ENCODE measurements at regions not wholly inside any gene's neighbourhood (a gene's known extent, or its start where the extent isn't known, plus 50 kb on each side); places are given as distances from the start of the nearest gene placed in this dataset.

GRCh38 chr14:26026384-26026783, 571.4 kb downstream of the NOVA1 start:
- CTCF ChIA-PET, result no interaction called here
- 5% methylated on average over 3 of the region's 3 CpGs for WGBS (ENCODE audit: low lambda C conversion rate)
- Histone ChIP-seq H2AFZ (ENCODE audit: low read depth) (no peak overlapping the region), H3K4me3 (ENCODE audit: low read depth in 2 of 2, low read length in 1 of 2) (no peak overlapping the region), H3K79me2 (ENCODE audit: insufficient read depth) (no peaks in the 10 kb centered on the region), H3K27ac (ENCODE audit: low read depth in 2 of 2, low read length in 1 of 2) (no peak overlapping the region), H4K20me1 (ENCODE audit: insufficient read depth) (no peaks in the 10 kb centered on the region), H3K9me3 (no peaks in the 10 kb centered on the region), H3K9ac (no peak overlapping the region), H3K27me3 (ENCODE audit: insufficient read depth) (no peaks in the 10 kb centered on the region), H3K36me3 (replicated peaks in 1 of 2; ENCODE audit: control insufficient read depth in 1 of 2, insufficient read depth in 2 of 2, low read length in 1 of 2) (no peaks in the 10 kb centered on the region), H3K4me2 (no peak overlapping the region), H3K9me2 (no peaks in the 10 kb centered on the region), H3F3A (replicated peaks; ENCODE audit: insufficient read depth) (no peaks in the 10 kb centered on the region), H3K4me1 (ENCODE audit: control insufficient read depth in 1 of 2, insufficient read depth in 2 of 2, low read depth in 1 of 2, low read length in 1 of 2) (no peaks in the 10 kb centered on the region)
- POLR2A ChIA-PET, result no interaction called here
- no peak for DNase-seq
- no peak for TF ChIP-seq SIN3A (IDR thresholded peaks at IDR 0.05; ENCODE audit: borderline replicate concordance, low read depth, low read length)

- no peaks in the 10 kb centered on the region for H4K20me1 ChIP-seq (ENCODE audit: insufficient read depth)
- H3K4me1 ChIP-seq (ENCODE audit: control insufficient read depth in 1 of 2, insufficient read depth in 2 of 2, low read depth in 1 of 2, low read length in 1 of 2), result no peaks in the 10 kb centered on the region
- H3K36me3 ChIP-seq (replicated peaks in 1 of 2; ENCODE audit: control insufficient read depth in 1 of 2, insufficient read depth in 2 of 2, low read length in 1 of 2), result no peaks in the 10 kb centered on the region
- TF ChIP-seq TEAD4 (IDR thresholded peaks at IDR 0.05; ENCODE audit: borderline replicate concordance, insufficient read depth), result no peak
- no peak for TF ChIP-seq MEF2A (IDR thresholded peaks at IDR 0.05; ENCODE audit: borderline replicate concordance, low read depth)
- TF ChIP-seq USF1 (IDR thresholded peaks at IDR 0.05; ENCODE audit: borderline replicate concordance, low read depth), result no peak
- no peak for TF ChIP-seq JUND (IDR thresholded peaks at IDR 0.05)
- TF ChIP-seq EZH2phosphoT487 (IDR thresholded peaks at IDR 0.05; ENCODE audit: borderline replicate concordance, low read depth), result no peak
- TF ChIP-seq RXRA (IDR thresholded peaks at IDR 0.05; ENCODE audit: borderline replicate concordance, low read depth), result no peak
- TF ChIP-seq SMC3 (IDR thresholded peaks at IDR 0.05; ENCODE audit: low read depth, low read length), result no peak
- no peak for TF ChIP-seq RCOR1 (IDR thresholded peaks at IDR 0.05; ENCODE audit: low read length)
- no peak for TF ChIP-seq YY1 (IDR thresholded peaks at IDR 0.05; ENCODE audit: low read depth)
- 4% methylated on average over 4 of the region's 4 CpGs for WGBS (ENCODE audit: low lambda C conversion rate)
- no peak overlapping the region for H2AFZ ChIP-seq (ENCODE audit: low read depth)
- no peak overlapping the region for H3K4me2 ChIP-seq
- H3K79me2 ChIP-seq (ENCODE audit: insufficient read depth), result no peaks in the 10 kb centered on the region
- POLR2A ChIA-PET, result no interaction called here
- H3K27ac ChIP-seq (ENCODE audit: low read depth in 2 of 2, low read length in 1 of 2), result no peak overlapping the region
- no peaks in the 10 kb centered on the region for H3K9me3 ChIP-seq
- no peak overlapping the region for H3K4me3 ChIP-seq (ENCODE audit: low read depth in 2 of 2, low read length in 1 of 2)
- CTCF ChIA-PET, result no interaction called here
- H3K27me3 ChIP-seq (ENCODE audit: insufficient read depth), result no peaks in the 10 kb centered on the region
- no peaks in the 10 kb centered on the region for H3K9me2 ChIP-seq
- H3F3A ChIP-seq (replicated peaks; ENCODE audit: insufficient read depth), result no peaks in the 10 kb centered on the region
- no peak for DNase-seq
- no peak overlapping the region for H3K9ac ChIP-seq
Measured at GRCh38 chr14:26023967-26024366, 573.9 kb downstream of the NOVA1 start.

- no peak overlapping the region for H3K9ac ChIP-seq
- H3K9me3 ChIP-seq, result no peaks in the 10 kb centered on the region
- DNase-seq, result no peak
- no peaks in the 10 kb centered on the region for H4K20me1 ChIP-seq (ENCODE audit: insufficient read depth)
- H3K27me3 ChIP-seq (ENCODE audit: insufficient read depth), result no peaks in the 10 kb centered on the region
- H3K4me3 ChIP-seq (ENCODE audit: low read depth in 2 of 2, low read length in 1 of 2), result no peak overlapping the region
- H3K4me2 ChIP-seq, result no peak overlapping the region
- no peaks in the 10 kb centered on the region for H3K4me1 ChIP-seq (ENCODE audit: control insufficient read depth in 1 of 2, insufficient read depth in 2 of 2, low read depth in 1 of 2, low read length in 1 of 2)
- ChIA-PET POLR2A (no interaction called here), CTCF (no interaction called here)
- H3K79me2 ChIP-seq (ENCODE audit: insufficient read depth), result no peaks in the 10 kb centered on the region
- no peaks in the 10 kb centered on the region for H3F3A ChIP-seq (replicated peaks; ENCODE audit: insufficient read depth)
- no peak overlapping the region for H2AFZ ChIP-seq (ENCODE audit: low read depth)
- 0% methylated on average over 1 of the region's 1 CpG for WGBS (ENCODE audit: low lambda C conversion rate)
- H3K36me3 ChIP-seq (replicated peaks in 1 of 2; ENCODE audit: control insufficient read depth in 1 of 2, insufficient read depth in 2 of 2, low read length in 1 of 2), result no peaks in the 10 kb centered on the region
- no peak overlapping the region for H3K27ac ChIP-seq (ENCODE audit: low read depth in 2 of 2, low read length in 1 of 2)
- TF ChIP-seq RFX5 (IDR thresholded peaks at IDR 0.05; ENCODE audit: low read length) (no peak), FOSL2 (IDR thresholded peaks at IDR 0.05; ENCODE audit: borderline replicate concordance, low read depth) (no peak), JUND (IDR thresholded peaks at IDR 0.05) (no peak), EP300 (IDR thresholded peaks at IDR 0.05; ENCODE audit: borderline replicate concordance in 1 of 2, low read depth in 1 of 2, low read length in 1 of 2) (no peak), PBX3 (IDR thresholded peaks at IDR 0.05) (no peak), FOXM1 (IDR thresholded peaks at IDR 0.05; ENCODE audit: low read depth) (no peak), GATA2 (CRISPR knock-in tag; IDR thresholded peaks at IDR 0.05) (no peak), MXI1 (IDR thresholded peaks at IDR 0.05; ENCODE audit: low read depth, low read length) (no peak), TCF12 (IDR thresholded peaks at IDR 0.05) (no peak)
- H3K9me2 ChIP-seq, result no peaks in the 10 kb centered on the region
Measured at GRCh38 chr14:26021759-26022158, 576.1 kb downstream of the NOVA1 start.

Measured in SK-N-SH (cell line).